ENCODE measurements at regions not wholly inside any gene's neighbourhood (a gene's known extent, or its start where the extent isn't known, plus 50 kb on each side); places are given as distances from the start of the nearest gene placed in this dataset.

GRCh38 chr5:6218517-6218916 is 159.8 kb downstream of the MED10 start:
- TF ChIP-seq CTCF (IDR thresholded peaks at IDR 0.05; ENCODE audit: insufficient read depth, low read length) = no peak
- TF ChIP-seq POLR2AphosphoS5 (IDR thresholded peaks at IDR 0.05; ENCODE audit: low read depth) = no peak
- TF ChIP-seq, protein P1, sequence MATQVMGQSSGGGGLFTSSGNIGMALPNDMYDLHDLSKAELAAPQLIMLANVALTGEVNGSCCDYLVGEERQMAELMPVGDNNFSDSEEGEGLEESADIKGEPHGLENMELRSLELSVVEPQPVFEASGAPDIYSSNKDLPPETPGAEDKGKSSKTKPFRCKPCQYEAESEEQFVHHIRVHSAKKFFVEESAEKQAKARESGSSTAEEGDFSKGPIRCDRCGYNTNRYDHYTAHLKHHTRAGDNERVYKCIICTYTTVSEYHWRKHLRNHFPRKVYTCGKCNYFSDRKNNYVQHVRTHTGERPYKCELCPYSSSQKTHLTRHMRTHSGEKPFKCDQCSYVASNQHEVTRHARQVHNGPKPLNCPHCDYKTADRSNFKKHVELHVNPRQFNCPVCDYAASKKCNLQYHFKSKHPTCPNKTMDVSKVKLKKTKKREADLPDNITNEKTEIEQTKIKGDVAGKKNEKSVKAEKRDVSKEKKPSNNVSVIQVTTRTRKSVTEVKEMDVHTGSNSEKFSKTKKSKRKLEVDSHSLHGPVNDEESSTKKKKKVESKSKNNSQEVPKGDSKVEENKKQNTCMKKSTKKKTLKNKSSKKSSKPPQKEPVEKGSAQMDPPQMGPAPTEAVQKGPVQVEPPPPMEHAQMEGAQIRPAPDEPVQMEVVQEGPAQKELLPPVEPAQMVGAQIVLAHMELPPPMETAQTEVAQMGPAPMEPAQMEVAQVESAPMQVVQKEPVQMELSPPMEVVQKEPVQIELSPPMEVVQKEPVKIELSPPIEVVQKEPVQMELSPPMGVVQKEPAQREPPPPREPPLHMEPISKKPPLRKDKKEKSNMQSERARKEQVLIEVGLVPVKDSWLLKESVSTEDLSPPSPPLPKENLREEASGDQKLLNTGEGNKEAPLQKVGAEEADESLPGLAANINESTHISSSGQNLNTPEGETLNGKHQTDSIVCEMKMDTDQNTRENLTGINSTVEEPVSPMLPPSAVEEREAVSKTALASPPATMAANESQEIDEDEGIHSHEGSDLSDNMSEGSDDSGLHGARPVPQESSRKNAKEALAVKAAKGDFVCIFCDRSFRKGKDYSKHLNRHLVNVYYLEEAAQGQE (IDR thresholded peaks at IDR 0.05; ENCODE audit: insufficient replicate concordance, low read depth) = no peak
- no peak for TF ChIP-seq SPI1 (IDR thresholded peaks at IDR 0.05; ENCODE audit: borderline replicate concordance, low read depth)
- TF ChIP-seq GABPA (IDR thresholded peaks at IDR 0.05; ENCODE audit: low read depth) = no peak

All from HL-60 (cell line).